ENCODE measurements at regions not wholly inside any gene's neighbourhood (a gene's known extent, or its start where the extent isn't known, plus 50 kb on each side); places are given as distances from the start of the nearest gene placed in this dataset.
"Not testable (repeated sequence)": the region's sequence is repeated elsewhere in the genome, so short reads cannot be mapped to it uniquely, and the experiment has no call there.

- Histone ChIP-seq H3K36me3 (ENCODE audit: control insufficient read depth, insufficient read depth, low read length) (no peaks in the 10 kb centered on the region), H3K4me3 (ENCODE audit: low read length) (no peak overlapping the region), H3K9me3 (replicated peaks; ENCODE audit: control insufficient read depth, low read depth, low read length) (no peaks in the 10 kb centered on the region), H3K4me1 (ENCODE audit: control insufficient read depth, insufficient read depth, low read length) (no peaks in the 10 kb centered on the region), H3K27ac (ENCODE audit: low read length) (no peak overlapping the region), H3K27me3 (ENCODE audit: control insufficient read depth, insufficient read depth, low read length) (no peaks in the 10 kb centered on the region)
- 100% methylated on average over 1 of the region's 2 CpGs for WGBS (ENCODE audit: insufficient coverage)
- DNase-seq = no peak
Measured at GRCh38 chr3:101122681-101123080, 129.5 kb upstream of the ABI3BP start.

GRCh38 chr3:101120039-101120438 lies 126.8 kb upstream of the ABI3BP start:
- H3K4me3 ChIP-seq (ENCODE audit: low read length) = no peak overlapping the region
- no peaks in the 10 kb centered on the region for H3K4me1 ChIP-seq (ENCODE audit: control insufficient read depth, insufficient read depth, low read length)
- no CpG with 5 or more reads among the region's 2 CpGs for WGBS (ENCODE audit: insufficient coverage)
- DNase-seq = no peak
- H3K36me3 ChIP-seq (ENCODE audit: control insufficient read depth, insufficient read depth, low read length) = no peaks in the 10 kb centered on the region
- no peaks in the 10 kb centered on the region for H3K9me3 ChIP-seq (replicated peaks; ENCODE audit: control insufficient read depth, low read depth, low read length)
- no peaks in the 10 kb centered on the region for H3K27me3 ChIP-seq (ENCODE audit: control insufficient read depth, insufficient read depth, low read length)
- H3K27ac ChIP-seq (ENCODE audit: low read length) = no peak overlapping the region

- H3K27ac ChIP-seq (ENCODE audit: low read length) = no peak overlapping the region
- H3K9me3 ChIP-seq (replicated peaks; ENCODE audit: control insufficient read depth, low read depth, low read length) = no peaks in the 10 kb centered on the region
- WGBS (ENCODE audit: insufficient coverage) = no CpG with 5 or more reads among the region's 3 CpGs
- no peak overlapping the region for H3K4me3 ChIP-seq (ENCODE audit: low read length)
- no peaks in the 10 kb centered on the region for H3K4me1 ChIP-seq (ENCODE audit: control insufficient read depth, insufficient read depth, low read length)
- H3K27me3 ChIP-seq (ENCODE audit: control insufficient read depth, insufficient read depth, low read length) = no peaks in the 10 kb centered on the region
- H3K36me3 ChIP-seq (ENCODE audit: control insufficient read depth, insufficient read depth, low read length) = no peaks in the 10 kb centered on the region
- DNase-seq = peak; percentile 48
Measured at GRCh38 chr3:101119535-101119934, 126.3 kb upstream of the ABI3BP start.

GRCh38 chr3:101117980-101118379 lies 124.8 kb upstream of the ABI3BP start:
- WGBS (ENCODE audit: insufficient coverage) = no CpG with 5 or more reads among the region's 2 CpGs
- H3K4me3 ChIP-seq (ENCODE audit: low read length) = no peak overlapping the region
- no peak overlapping the region for H3K27ac ChIP-seq (ENCODE audit: low read length)
- H3K36me3 ChIP-seq (ENCODE audit: control insufficient read depth, insufficient read depth, low read length) = no peaks in the 10 kb centered on the region
- peak; percentile 22 for DNase-seq
- H3K4me1 ChIP-seq (ENCODE audit: control insufficient read depth, insufficient read depth, low read length) = no peaks in the 10 kb centered on the region
- no peaks in the 10 kb centered on the region for H3K9me3 ChIP-seq (replicated peaks; ENCODE audit: control insufficient read depth, low read depth, low read length)
- no peaks in the 10 kb centered on the region for H3K27me3 ChIP-seq (ENCODE audit: control insufficient read depth, insufficient read depth, low read length)

GRCh38 chr3:101117465-101117864 lies 124.2 kb upstream of the ABI3BP start:
- no peaks in the 10 kb centered on the region for H3K9me3 ChIP-seq (replicated peaks; ENCODE audit: control insufficient read depth, low read depth, low read length)
- H3K27me3 ChIP-seq (ENCODE audit: control insufficient read depth, insufficient read depth, low read length) = no peaks in the 10 kb centered on the region
- no peak overlapping the region for H3K27ac ChIP-seq (ENCODE audit: low read length)
- H3K36me3 ChIP-seq (ENCODE audit: control insufficient read depth, insufficient read depth, low read length) = no peaks in the 10 kb centered on the region
- no peak overlapping the region for H3K4me3 ChIP-seq (ENCODE audit: low read length)
- no peaks in the 10 kb centered on the region for H3K4me1 ChIP-seq (ENCODE audit: control insufficient read depth, insufficient read depth, low read length)
- WGBS (ENCODE audit: insufficient coverage) = no CpG with 5 or more reads among the region's 3 CpGs
- DNase-seq = no peak

- not testable (repeated sequence) for H3K27me3 ChIP-seq (ENCODE audit: control insufficient read depth, insufficient read depth, low read length); H3K4me1 ChIP-seq (ENCODE audit: control insufficient read depth, insufficient read depth, low read length); H3K9me3 ChIP-seq (replicated peaks; ENCODE audit: control insufficient read depth, low read depth, low read length); H3K36me3 ChIP-seq (ENCODE audit: control insufficient read depth, insufficient read depth, low read length); DNase-seq; H3K27ac ChIP-seq (ENCODE audit: low read length); H3K4me3 ChIP-seq (ENCODE audit: low read length)
- no CpG with 5 or more reads among the region's 3 CpGs for WGBS (ENCODE audit: insufficient coverage)
Measured at GRCh38 chr3:101110295-101110694, 117.1 kb upstream of the ABI3BP start.

GRCh38 chr3:101104321-101104720 lies 111.1 kb upstream of the ABI3BP start:
- Histone ChIP-seq H3K27ac (ENCODE audit: low read length) (no peak overlapping the region), H3K4me3 (ENCODE audit: low read length) (no peak overlapping the region), H3K36me3 (ENCODE audit: control insufficient read depth, insufficient read depth, low read length) (no peaks in the 10 kb centered on the region), H3K9me3 (replicated peaks; ENCODE audit: control insufficient read depth, low read depth, low read length) (peaks cover 3% of the 10 kb centered on the region), H3K27me3 (ENCODE audit: control insufficient read depth, insufficient read depth, low read length) (no peaks in the 10 kb centered on the region), H3K4me1 (ENCODE audit: control insufficient read depth, insufficient read depth, low read length) (no peaks in the 10 kb centered on the region)
- no CpG with 5 or more reads among the region's 1 CpG for WGBS (ENCODE audit: insufficient coverage)
- no peak for DNase-seq

- Histone ChIP-seq H3K36me3 (ENCODE audit: control insufficient read depth, insufficient read depth, low read length) (no peaks in the 10 kb centered on the region), H3K4me1 (ENCODE audit: control insufficient read depth, insufficient read depth, low read length) (no peaks in the 10 kb centered on the region), H3K4me3 (ENCODE audit: low read length) (no peak overlapping the region), H3K27ac (ENCODE audit: low read length) (no peak overlapping the region), H3K9me3 (replicated peaks; ENCODE audit: control insufficient read depth, low read depth, low read length) (peaks cover 2% of the 10 kb centered on the region), H3K27me3 (ENCODE audit: control insufficient read depth, insufficient read depth, low read length) (no peaks in the 10 kb centered on the region)
- no CpG with 5 or more reads among the region's 4 CpGs for WGBS (ENCODE audit: insufficient coverage)
- DNase-seq = no peak
Measured at GRCh38 chr3:101102678-101103296, 109.6 kb upstream of the ABI3BP start.

GRCh38 chr3:101100361-101101009 lies 107.3 kb upstream of the ABI3BP start:
- Histone ChIP-seq H3K36me3 (ENCODE audit: control insufficient read depth, insufficient read depth, low read length) (no peaks in the 10 kb centered on the region), H3K27ac (ENCODE audit: low read length) (no peak overlapping the region), H3K9me3 (replicated peaks; ENCODE audit: control insufficient read depth, low read depth, low read length) (no peaks in the 10 kb centered on the region), H3K4me3 (ENCODE audit: low read length) (no peak overlapping the region), H3K4me1 (ENCODE audit: control insufficient read depth, insufficient read depth, low read length) (no peaks in the 10 kb centered on the region), H3K27me3 (ENCODE audit: control insufficient read depth, insufficient read depth, low read length) (no peaks in the 10 kb centered on the region)
- no CpG with 5 or more reads among the region's 2 CpGs for WGBS (ENCODE audit: insufficient coverage)
- DNase-seq = no peak

- no peak for DNase-seq
- Histone ChIP-seq H3K4me3 (ENCODE audit: low read length) (no peak overlapping the region), H3K27me3 (ENCODE audit: control insufficient read depth, insufficient read depth, low read length) (no peaks in the 10 kb centered on the region), H3K36me3 (ENCODE audit: control insufficient read depth, insufficient read depth, low read length) (no peaks in the 10 kb centered on the region), H3K27ac (ENCODE audit: low read length) (no peak overlapping the region), H3K4me1 (ENCODE audit: control insufficient read depth, insufficient read depth, low read length) (no peaks in the 10 kb centered on the region), H3K9me3 (replicated peaks; ENCODE audit: control insufficient read depth, low read depth, low read length) (no peaks in the 10 kb centered on the region)
- no CpG with 5 or more reads among the region's 3 CpGs for WGBS (ENCODE audit: insufficient coverage)
Measured at GRCh38 chr3:101099791-101100190, 106.6 kb upstream of the ABI3BP start.

- no peak overlapping the region for H3K4me3 ChIP-seq (ENCODE audit: low read length)
- 92% methylated on average over 1 of the region's 2 CpGs for WGBS (ENCODE audit: insufficient coverage)
- H3K9me3 ChIP-seq (replicated peaks; ENCODE audit: control insufficient read depth, low read depth, low read length) = no peaks in the 10 kb centered on the region
- H3K4me1 ChIP-seq (ENCODE audit: control insufficient read depth, insufficient read depth, low read length) = no peaks in the 10 kb centered on the region
- no peaks in the 10 kb centered on the region for H3K27me3 ChIP-seq (ENCODE audit: control insufficient read depth, insufficient read depth, low read length)
- DNase-seq = no peak
- H3K27ac ChIP-seq (ENCODE audit: low read length) = no peak overlapping the region
- H3K36me3 ChIP-seq (ENCODE audit: control insufficient read depth, insufficient read depth, low read length) = no peaks in the 10 kb centered on the region
Measured at GRCh38 chr3:101096444-101096843, 103.2 kb upstream of the ABI3BP start.
